Mesenchymal stem cell (in vitro differentiated cells and primary cell): ENCODE measurements at regions not wholly inside any gene's neighbourhood (a gene's known extent, or its start where the extent isn't known, plus 50 kb on each side); places are given as distances from the start of the nearest gene placed in this dataset.

ENCODE experiments used
- DNase-seq: peaks from one replicate; pipeline ENCODE4 v3.0.0-alpha.2; 2013
- H2AFZ ChIP-seq: one replicate; pipeline ENCODE4 v1.6.1; 2013; ENCODE audit warnings: low read depth, mild to moderate bottlenecking, control low read depth, inconsistent platforms, low read length, moderate library complexity
- H2AK5ac ChIP-seq: 2 replicates; pipeline ENCODE4 v1.6.1; 2013; ENCODE audit warnings: low read length, moderate library complexity, mild to moderate bottlenecking, inconsistent platforms; ENCODE audit not compliant: severe bottlenecking
- H2BK120ac ChIP-seq: one replicate; pipeline ENCODE4 v1.6.1; 2013; ENCODE audit warnings: low read depth, mild to moderate bottlenecking, inconsistent platforms, low read length, moderate library complexity
- H2BK12ac ChIP-seq, 2 experiments: one replicate each; pipeline ENCODE4 v1.6.1; 2013; ENCODE audit warnings: inconsistent platforms in 2 of 2, low read length in 2 of 2, mild to moderate bottlenecking in 2 of 2, moderate library complexity in 2 of 2, control low read depth in 1 of 2
- H2BK15ac ChIP-seq: one replicate; pipeline ENCODE4 v1.6.1; 2013; ENCODE audit warnings: mild to moderate bottlenecking, low read depth, inconsistent platforms; ENCODE audit not compliant: poor library complexity, severe bottlenecking
- H2BK5ac ChIP-seq: 2 replicates; pipeline ENCODE4 v1.6.1; 2013; ENCODE audit warnings: low read depth, mild to moderate bottlenecking, low read length, control low read depth, inconsistent platforms; ENCODE audit not compliant: poor library complexity, severe bottlenecking
- H3K14ac ChIP-seq, 2 experiments: one replicate each; pipeline ENCODE4 v1.6.1; 2013; ENCODE audit warnings: inconsistent platforms in 2 of 2, low read length in 2 of 2, control low read depth in 1 of 2, mild to moderate bottlenecking in 1 of 2, moderate library complexity in 1 of 2
- H3K18ac ChIP-seq, 2 experiments: one replicate each; pipeline ENCODE4 v1.6.1; 2013; ENCODE audit warnings: inconsistent platforms in 2 of 2, low read length in 2 of 2, control low read depth in 1 of 2, low read depth in 1 of 2, mild to moderate bottlenecking in 1 of 2
- H3K23ac ChIP-seq, 2 experiments: one replicate each; pipeline ENCODE4 v1.6.1; 2013; ENCODE audit warnings: inconsistent platforms in 2 of 2, low read length in 2 of 2, mild to moderate bottlenecking in 2 of 2, moderate library complexity in 2 of 2, control low read depth in 1 of 2
- H3K27ac ChIP-seq: 2 replicates; pipeline ENCODE4 v1.5.1; 2013; ENCODE audit warnings: mild to moderate bottlenecking, moderate library complexity, low read length, control low read depth, inconsistent platforms; ENCODE audit not compliant: poor library complexity, severe bottlenecking
- H3K27me3 ChIP-seq, 2 experiments: 2 replicates each; pipeline versions ENCODE4 v1.6.1 to v1.7.0; 2013; ENCODE audit warnings: low read length in 2 of 2, mild to moderate bottlenecking in 2 of 2, moderate library complexity in 2 of 2, control low read depth in 1 of 2, inconsistent platforms in 1 of 2; ENCODE audit not compliant: control insufficient read depth in 1 of 2, insufficient read depth in 1 of 2
- H3K36me3 ChIP-seq, 2 experiments: 2 replicates each; pipeline versions ENCODE4 v1.6.1 to v1.7.0; 2013; ENCODE audit warnings: low read length in 2 of 2, control low read depth in 1 of 2, inconsistent platforms in 1 of 2, low read depth in 1 of 2, mild to moderate bottlenecking in 1 of 2; ENCODE audit not compliant: insufficient read depth in 2 of 2, control insufficient read depth in 1 of 2
- H3K4ac ChIP-seq, 2 experiments: one replicate each; pipeline ENCODE4 v1.6.1; 2013; ENCODE audit warnings: inconsistent platforms in 2 of 2, low read length in 2 of 2, mild to moderate bottlenecking in 2 of 2, moderate library complexity in 2 of 2, control low read depth in 1 of 2, low read depth in 1 of 2
- H3K4me1 ChIP-seq: 2 replicates; pipeline ENCODE4 v1.6.1; 2013; ENCODE audit warnings: low read depth, low read length, control low read depth; ENCODE audit not compliant: control insufficient read depth, insufficient read depth
- H3K4me2 ChIP-seq: 2 replicates; pipeline ENCODE4 v1.6.1; 2013; ENCODE audit warnings: low read length, mild to moderate bottlenecking, inconsistent platforms; ENCODE audit not compliant: poor library complexity, severe bottlenecking
- H3K4me3 ChIP-seq, 2 experiments: 2 replicates each; pipeline versions ENCODE4 v1.5.1 to v1.7.0; 2013; ENCODE audit warnings: low read length in 2 of 2, mild to moderate bottlenecking in 2 of 2, control low read depth in 1 of 2, low read depth in 1 of 2; ENCODE audit not compliant: insufficient read depth in 1 of 2
- H3K79me1 ChIP-seq: replicated peaks from 2 replicates; pipeline ENCODE4 v1.6.1; 2013; ENCODE audit warnings: mild to moderate bottlenecking, control low read depth, low read length, inconsistent platforms; ENCODE audit not compliant: poor library complexity, severe bottlenecking
- H3K9ac ChIP-seq: 2 replicates; pipeline ENCODE4 v1.7.0; 2013; ENCODE audit warnings: mild to moderate bottlenecking, low read length, moderate library complexity
- H3K9me3 ChIP-seq: 2 replicates; pipeline ENCODE4 v1.7.0; 2013; ENCODE audit warnings: mild to moderate bottlenecking, low read length; ENCODE audit not compliant: control insufficient read depth
- H4K8ac ChIP-seq: one replicate; pipeline ENCODE4 v1.6.1; 2013; ENCODE audit warnings: inconsistent platforms, mild to moderate bottlenecking, low read length, moderate library complexity
- H4K91ac ChIP-seq: one replicate; pipeline ENCODE4 v1.6.1; 2013; ENCODE audit warnings: mild to moderate bottlenecking, low read length, inconsistent platforms
- WGBS: methylation state at CpG from one replicate; pipeline ENCODE4 v1.1.7; 2013; ENCODE audit warnings: mixed read lengths; 5-methylcytosine and 5-hydroxymethylcytosine counted together

DNA sequence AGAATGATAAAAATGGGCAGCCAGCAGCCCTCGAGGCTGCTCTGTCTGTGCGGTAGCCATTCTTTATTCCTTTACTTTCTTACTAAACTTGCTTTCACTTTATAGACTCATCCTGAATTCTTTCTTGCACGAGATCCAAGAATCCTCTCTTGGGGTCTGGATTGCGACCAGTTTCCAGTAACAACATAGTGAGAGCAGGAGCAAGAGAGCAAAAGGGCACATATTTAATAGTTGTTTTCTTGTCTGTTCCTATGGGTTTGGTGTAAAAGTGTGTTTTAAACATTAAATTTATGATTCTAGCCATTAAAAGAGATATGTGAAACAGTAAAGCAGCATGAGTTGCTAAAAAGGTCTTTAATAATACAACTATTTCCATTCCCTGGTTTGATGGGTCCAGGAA lies 78.8 kb upstream of the OPRM1 start:
- peak overlapping the region; percentile 57 for H3K9ac ChIP-seq
- H3K23ac ChIP-seq: no peak overlapping the region
- no peak overlapping the region for H2BK5ac ChIP-seq
- H3K18ac ChIP-seq: peak overlapping the region in 1 of 2 experiments; percentile 54
- H4K8ac ChIP-seq: no peak overlapping the region
- no peak overlapping the region for H3K27ac ChIP-seq
- H3K14ac ChIP-seq: no peak overlapping the region
- H4K91ac ChIP-seq: no peak overlapping the region
- H3K4ac ChIP-seq: no peak overlapping the region
- H3K27me3 ChIP-seq: no peaks in the 10 kb centered on the region
- 76% methylated on average over 4 of the region's 4 CpGs for WGBS
- H3K79me1 ChIP-seq: no peaks in the 10 kb centered on the region
- H2BK15ac ChIP-seq: no peak overlapping the region
- no peak overlapping the region for H2AK5ac ChIP-seq
- H2AFZ ChIP-seq: no peak overlapping the region
- peaks cover 3% of the 10 kb centered on the region for H3K4me1 ChIP-seq
- no peak overlapping the region for H2BK12ac ChIP-seq
- peak; percentile 38 for DNase-seq
- H3K4me2 ChIP-seq: no peak overlapping the region
- peak overlapping the region in 1 of 2 experiments; percentile 69 for H3K4me3 ChIP-seq
- H3K36me3 ChIP-seq: no peaks in the 10 kb centered on the region
- no peaks in the 10 kb centered on the region for H3K9me3 ChIP-seq
- no peak overlapping the region for H2BK120ac ChIP-seq

DNA sequence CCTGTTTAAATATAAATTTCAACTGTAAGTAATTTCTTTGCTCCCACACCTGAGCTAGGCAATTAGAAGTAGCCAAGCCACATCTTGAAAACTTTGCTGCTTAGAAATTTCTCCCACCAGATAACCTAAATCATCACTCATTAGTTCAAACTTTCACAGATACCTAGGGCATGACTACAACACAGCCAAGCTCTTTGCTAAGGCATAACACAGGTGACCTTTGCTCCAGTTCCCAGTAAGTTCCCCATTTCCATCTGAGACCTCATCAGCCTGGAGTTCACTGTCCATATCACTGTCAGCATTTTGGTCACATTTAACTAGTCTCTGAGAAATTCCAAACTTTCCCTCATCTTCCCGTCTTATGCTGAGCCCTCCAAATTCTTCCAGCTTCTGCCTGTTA lies 79.8 kb upstream of the OPRM1 start:
- Histone ChIP-seq H3K14ac (no peak overlapping the region), H3K4me2 (no peak overlapping the region)

DNA sequence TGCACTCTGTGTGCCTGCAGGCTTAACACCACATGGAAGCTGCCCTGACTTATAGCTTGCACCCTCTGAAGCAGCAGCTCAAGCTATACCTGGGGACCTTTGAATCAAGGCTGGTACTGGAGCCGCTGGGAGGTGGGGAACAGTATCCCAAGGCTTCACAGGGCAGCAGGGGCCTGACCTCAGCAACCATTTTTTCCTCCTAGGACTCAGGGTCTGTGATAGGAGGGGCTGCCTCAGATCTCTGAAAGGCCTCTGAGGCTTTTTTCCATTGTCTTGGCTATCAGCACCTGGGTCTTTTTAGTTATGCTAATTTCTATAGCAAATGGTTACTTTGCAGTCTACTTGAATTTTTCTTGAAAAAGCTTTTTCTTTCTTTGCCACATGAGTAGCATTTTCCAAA lies 80.2 kb upstream of the OPRM1 start:
- H2AK5ac ChIP-seq: no peak overlapping the region
- H3K9ac ChIP-seq: no peak overlapping the region
- 100% methylated on average over 1 of the region's 1 CpG for WGBS
- no peak overlapping the region for H3K18ac ChIP-seq
- no peak overlapping the region for H2BK15ac ChIP-seq
- H4K91ac ChIP-seq: no peak overlapping the region
- H3K23ac ChIP-seq: no peak overlapping the region
- H4K8ac ChIP-seq: no peak overlapping the region
- H3K27me3 ChIP-seq: no peaks in the 10 kb centered on the region
- peak overlapping the region in 1 of 2 experiments; percentile 35 for H3K14ac ChIP-seq
- H2AFZ ChIP-seq: no peak overlapping the region
- H3K79me1 ChIP-seq: no peaks in the 10 kb centered on the region
- no peak for DNase-seq
- peak overlapping the region in 1 of 2 experiments; percentile 76 for H2BK12ac ChIP-seq
- no peak overlapping the region for H2BK120ac ChIP-seq
- H3K36me3 ChIP-seq: no peaks in the 10 kb centered on the region
- no peak overlapping the region for H3K27ac ChIP-seq
- H3K4me1 ChIP-seq: peaks cover 3% of the 10 kb centered on the region
- no peaks in the 10 kb centered on the region for H3K9me3 ChIP-seq
- H2BK5ac ChIP-seq: no peak overlapping the region
- H3K4ac ChIP-seq: no peak overlapping the region
- no peak overlapping the region for H3K4me2 ChIP-seq
- H3K4me3 ChIP-seq: no peak overlapping the region

More for the DNA sequence above, 79.8 kb upstream of the OPRM1 start:
- no peak overlapping the region for H3K27ac ChIP-seq
- H3K4ac ChIP-seq: no peak overlapping the region
- H3K4me1 ChIP-seq: peaks cover 3% of the 10 kb centered on the region
- H2BK120ac ChIP-seq: no peak overlapping the region
- no peak overlapping the region for H2BK15ac ChIP-seq
- WGBS: 84% methylated on average over 1 of the region's 1 CpG
- H2AK5ac ChIP-seq: no peak overlapping the region
- no peaks in the 10 kb centered on the region for H3K27me3 ChIP-seq
- no peaks in the 10 kb centered on the region for H3K36me3 ChIP-seq
- no peaks in the 10 kb centered on the region for H3K9me3 ChIP-seq
- H3K9ac ChIP-seq: no peak overlapping the region
- no peak overlapping the region for H2AFZ ChIP-seq
- no peak overlapping the region for H3K4me3 ChIP-seq
- no peak overlapping the region for H3K18ac ChIP-seq
- H4K91ac ChIP-seq: no peak overlapping the region
- no peak overlapping the region for H2BK12ac ChIP-seq
- H2BK5ac ChIP-seq: no peak overlapping the region
- H3K79me1 ChIP-seq: no peaks in the 10 kb centered on the region
- no peak overlapping the region for H3K23ac ChIP-seq
- no peak overlapping the region for H4K8ac ChIP-seq
- DNase-seq: no peak

DNA sequence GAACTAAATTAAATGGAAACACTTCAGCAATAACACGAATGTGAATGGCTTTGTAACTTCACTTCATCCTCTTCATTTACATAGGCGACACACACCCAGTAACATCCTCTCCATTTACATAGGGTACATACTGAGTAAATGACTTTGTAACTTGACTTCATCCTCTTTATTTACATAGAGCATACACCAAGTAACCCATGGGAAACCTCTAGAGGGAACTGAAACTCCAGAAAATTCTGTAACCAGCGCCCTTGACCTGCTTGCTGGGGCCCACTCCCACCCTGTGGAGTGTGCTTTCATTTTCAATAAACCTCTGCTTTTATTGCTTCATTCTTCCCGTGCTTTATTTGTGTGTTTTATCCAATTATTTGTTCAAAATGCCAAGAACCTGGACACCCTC lies 81.6 kb upstream of the OPRM1 start:
- no peak for DNase-seq
- Histone ChIP-seq H2AK5ac (no peak overlapping the region), H3K36me3 (no peaks in the 10 kb centered on the region), H2BK5ac (no peak overlapping the region), H2BK15ac (no peak overlapping the region), H3K23ac (no peak overlapping the region), H2BK120ac (no peak overlapping the region), H3K27ac (no peak overlapping the region), H2BK12ac (no peak overlapping the region), H3K79me1 (no peaks in the 10 kb centered on the region), H3K14ac (no peak overlapping the region), H3K4me3 (no peak overlapping the region), H4K91ac (no peak overlapping the region), H3K4me1 (peaks cover 3% of the 10 kb centered on the region), H4K8ac (no peak overlapping the region), H3K4me2 (no peak overlapping the region), H2AFZ (no peak overlapping the region), H3K9me3 (no peaks in the 10 kb centered on the region), H3K27me3 (no peaks in the 10 kb centered on the region), H3K18ac (no peak overlapping the region), H3K9ac (no peak overlapping the region), H3K4ac (no peak overlapping the region)
- WGBS: 81% methylated on average over 4 of the region's 4 CpGs
